ENCODE measurements at regions not wholly inside any gene's neighbourhood (a gene's known extent, or its start where the extent isn't known, plus 50 kb on each side); places are given as distances from the start of the nearest gene placed in this dataset.
A peak's percentile ranks its signal among the peaks of the same experiment; 100 is the strongest.

DNA sequence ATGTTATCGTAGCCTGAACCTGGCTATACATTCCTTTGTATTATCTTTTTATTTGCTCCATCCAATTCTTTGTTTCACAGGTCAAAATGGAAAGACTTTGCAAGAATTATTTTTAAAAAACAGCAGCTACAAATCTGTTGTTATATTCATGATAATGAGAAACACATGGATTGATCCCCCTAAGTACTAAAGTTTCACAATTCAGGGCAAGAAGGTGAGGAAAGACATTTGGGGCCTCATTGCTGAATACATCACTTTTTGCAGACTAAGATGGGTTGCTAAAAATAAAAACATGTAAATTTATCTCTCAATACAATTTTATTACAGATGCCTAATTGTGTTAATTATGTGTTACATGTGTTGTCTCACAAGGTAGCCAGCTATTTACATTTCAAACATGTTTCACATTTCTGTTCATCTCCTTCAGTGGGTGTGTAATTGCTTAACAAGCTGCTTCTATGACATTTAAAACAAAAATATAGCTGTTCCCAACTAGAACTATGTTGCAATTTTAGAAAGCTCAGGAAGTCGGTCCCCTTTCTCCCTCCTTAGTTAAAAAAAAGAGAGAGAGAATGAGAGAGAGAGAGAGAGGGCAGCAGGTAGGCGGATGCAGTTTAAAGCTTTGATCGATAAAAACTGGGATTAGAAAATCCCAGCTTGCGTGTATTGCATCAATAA is 606.3 kb upstream of the FZD8 start:
- TF ChIP-seq CTCF (IDR thresholded peaks at IDR 0.05) (no peak), EP300 (IDR thresholded peaks at IDR 0.05) (peak in 1 of 2 donors; percentile 60), POLR2A (IDR thresholded peaks at IDR 0.05) (no peak)
